Cardiac fibroblast (primary cell): ENCODE measurements at regions not wholly inside any gene's neighbourhood (a gene's known extent, or its start where the extent isn't known, plus 50 kb on each side); places are given as distances from the start of the nearest gene placed in this dataset.

Source experiments
- DNase-seq, 2 donors: peaks; one replicate each; pipeline versions ENCODE4 v3.0.0 to v3.0.0-alpha.2; 2010; ENCODE audit warnings: low read depth in 2 of 2
- H3K4me3 ChIP-seq, 2 donors: replicated peaks in 1 of 2; 1 replicate in 1 of 2; 2 replicates in 1 of 2; pipeline ENCODE4 v1.5.1; 2011; ENCODE audit warnings: low read depth in 2 of 2, low read length in 2 of 2, mild to moderate bottlenecking in 2 of 2, moderate library complexity in 1 of 2
- CTCF ChIP-seq: IDR thresholded peaks from one replicate; pipeline ENCODE4 v1.5.1; 2011; ENCODE audit warnings: low read depth, mild to moderate bottlenecking, low read length, inconsistent platforms

GRCh38 chrX:7706032-7706431 is 136.9 kb upstream of the VCX start:
- TF ChIP-seq CTCF = no peak
- DNase-seq = peak in 1 of 2 donors; percentile 15
- H3K4me3 ChIP-seq = no peak overlapping the region

GRCh38 chrX:7704205-7704604 is 138.8 kb upstream of the VCX start:
- no peak overlapping the region for H3K4me3 ChIP-seq
- no peak for TF ChIP-seq CTCF
- peak in 1 of 2 donors; percentile 33 for DNase-seq

GRCh38 chrX:7698248-7698647 is 144.7 kb upstream of the VCX start:
- no peak for TF ChIP-seq CTCF
- DNase-seq = no peak
- H3K4me3 ChIP-seq = no peak overlapping the region

GRCh38 chrX:7690842-7691241 is 152.1 kb upstream of the VCX start:
- no peak for DNase-seq
- H3K4me3 ChIP-seq = no peak overlapping the region
- TF ChIP-seq CTCF = no peak

GRCh38 chrX:7689791-7690412 is 153.1 kb upstream of the VCX start:
- no peak overlapping the region for H3K4me3 ChIP-seq
- TF ChIP-seq CTCF = no peak
- no peak for DNase-seq

GRCh38 chrX:7680181-7680580 is 162.8 kb upstream of the VCX start:
- H3K4me3 ChIP-seq = no peak overlapping the region
- TF ChIP-seq CTCF = no peak
- DNase-seq = no peak

- H3K4me3 ChIP-seq = no peak overlapping the region
- no peak for TF ChIP-seq CTCF
- DNase-seq = no peak
Measured at GRCh38 chrX:7654316-7654715, 188.7 kb upstream of the VCX start.
